ENCODE measurements at regions not wholly inside any gene's neighbourhood (a gene's known extent, or its start where the extent isn't known, plus 50 kb on each side); places are given as distances from the start of the nearest gene placed in this dataset.

DNA sequence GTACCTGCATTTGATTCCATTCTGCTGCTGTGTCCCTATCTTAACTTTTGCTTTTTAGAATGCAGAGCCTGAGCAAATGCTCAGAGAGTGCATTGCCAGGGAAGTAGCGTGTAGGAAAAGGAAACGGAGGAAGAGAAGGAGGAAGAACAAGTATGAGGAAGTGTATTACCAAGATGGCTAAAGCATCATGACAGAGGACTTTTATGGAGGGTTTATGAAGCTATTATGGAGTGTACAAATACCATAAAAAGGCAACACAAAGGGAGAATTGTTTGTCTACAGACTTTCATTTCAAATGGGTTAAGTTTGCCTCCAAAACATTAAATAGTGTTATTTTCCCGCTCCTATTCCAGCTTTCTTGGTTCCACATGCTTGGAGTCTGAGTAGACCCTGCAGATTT lies 1899.8 kb upstream of the NUDT12 start:
- no peak for ATAC-seq
- no peak for TF ChIP-seq ZNF70 (CRISPR knock-in tag; IDR thresholded peaks at IDR 0.05)
- no peak for TF ChIP-seq ESRRG (CRISPR knock-in tag; IDR thresholded peaks at IDR 0.05)
- no peak for TF ChIP-seq SNAI2 (CRISPR knock-in tag; IDR thresholded peaks at IDR 0.05)
- no peak for TF ChIP-seq RARB (CRISPR knock-in tag; IDR thresholded peaks at IDR 0.05)
- no peak for TF ChIP-seq GLIS3 (CRISPR knock-in tag; IDR thresholded peaks at IDR 0.05)
- TF ChIP-seq, protein P1, sequence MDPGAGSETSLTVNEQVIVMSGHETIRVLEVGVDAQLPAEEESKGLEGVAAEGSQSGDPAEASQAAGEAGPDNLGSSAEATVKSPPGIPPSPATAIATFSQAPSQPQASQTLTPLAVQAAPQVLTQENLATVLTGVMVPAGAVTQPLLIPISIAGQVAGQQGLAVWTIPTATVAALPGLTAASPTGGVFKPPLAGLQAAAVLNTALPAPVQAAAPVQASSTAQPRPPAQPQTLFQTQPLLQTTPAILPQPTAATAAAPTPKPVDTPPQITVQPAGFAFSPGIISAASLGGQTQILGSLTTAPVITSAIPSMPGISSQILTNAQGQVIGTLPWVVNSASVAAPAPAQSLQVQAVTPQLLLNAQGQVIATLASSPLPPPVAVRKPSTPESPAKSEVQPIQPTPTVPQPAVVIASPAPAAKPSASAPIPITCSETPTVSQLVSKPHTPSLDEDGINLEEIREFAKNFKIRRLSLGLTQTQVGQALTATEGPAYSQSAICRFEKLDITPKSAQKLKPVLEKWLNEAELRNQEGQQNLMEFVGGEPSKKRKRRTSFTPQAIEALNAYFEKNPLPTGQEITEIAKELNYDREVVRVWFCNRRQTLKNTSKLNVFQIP (CRISPR knock-in tag; IDR thresholded peaks at IDR 0.05; ENCODE audit: borderline replicate concordance, low read depth), result no peak
- TF ChIP-seq, protein P2, sequence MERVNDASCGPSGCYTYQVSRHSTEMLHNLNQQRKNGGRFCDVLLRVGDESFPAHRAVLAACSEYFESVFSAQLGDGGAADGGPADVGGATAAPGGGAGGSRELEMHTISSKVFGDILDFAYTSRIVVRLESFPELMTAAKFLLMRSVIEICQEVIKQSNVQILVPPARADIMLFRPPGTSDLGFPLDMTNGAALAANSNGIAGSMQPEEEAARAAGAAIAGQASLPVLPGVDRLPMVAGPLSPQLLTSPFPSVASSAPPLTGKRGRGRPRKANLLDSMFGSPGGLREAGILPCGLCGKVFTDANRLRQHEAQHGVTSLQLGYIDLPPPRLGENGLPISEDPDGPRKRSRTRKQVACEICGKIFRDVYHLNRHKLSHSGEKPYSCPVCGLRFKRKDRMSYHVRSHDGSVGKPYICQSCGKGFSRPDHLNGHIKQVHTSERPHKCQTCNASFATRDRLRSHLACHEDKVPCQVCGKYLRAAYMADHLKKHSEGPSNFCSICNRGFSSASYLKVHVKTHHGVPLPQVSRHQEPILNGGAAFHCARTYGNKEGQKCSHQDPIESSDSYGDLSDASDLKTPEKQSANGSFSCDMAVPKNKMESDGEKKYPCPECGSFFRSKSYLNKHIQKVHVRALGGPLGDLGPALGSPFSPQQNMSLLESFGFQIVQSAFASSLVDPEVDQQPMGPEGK (CRISPR knock-in tag; IDR thresholded peaks at IDR 0.05; ENCODE audit: borderline replicate concordance), result no peak
- no peak for TF ChIP-seq ZNF8 (CRISPR knock-in tag; IDR thresholded peaks at IDR 0.05)
- TF ChIP-seq BACH2 (CRISPR knock-in tag; IDR thresholded peaks at IDR 0.05; ENCODE audit: borderline replicate concordance), result no peak
- TF ChIP-seq ZC3H10 (CRISPR knock-in tag; IDR thresholded peaks at IDR 0.05), result no peak

DNA sequence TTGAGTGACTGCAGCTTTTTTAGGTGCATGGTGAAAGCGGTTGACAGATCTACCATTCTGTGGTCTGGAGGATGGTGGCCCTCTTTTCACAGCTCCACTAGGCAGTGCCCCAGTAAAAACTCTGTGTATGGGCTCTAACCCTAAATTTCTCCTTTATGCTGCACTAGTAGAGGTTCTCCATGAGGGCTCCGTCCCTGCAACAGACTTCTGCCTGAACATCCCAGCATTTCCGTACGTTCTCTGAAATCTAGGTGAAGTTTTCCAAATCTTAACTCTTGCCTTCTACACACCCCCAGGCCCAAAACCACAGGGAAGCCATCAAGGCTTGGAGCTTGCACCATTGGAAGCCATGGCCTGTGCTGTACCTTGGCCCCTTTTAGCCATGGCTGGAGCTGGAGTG lies 1898.1 kb upstream of the NUDT12 start:
- ATAC-seq, result no peak
- TF ChIP-seq, protein P3, sequence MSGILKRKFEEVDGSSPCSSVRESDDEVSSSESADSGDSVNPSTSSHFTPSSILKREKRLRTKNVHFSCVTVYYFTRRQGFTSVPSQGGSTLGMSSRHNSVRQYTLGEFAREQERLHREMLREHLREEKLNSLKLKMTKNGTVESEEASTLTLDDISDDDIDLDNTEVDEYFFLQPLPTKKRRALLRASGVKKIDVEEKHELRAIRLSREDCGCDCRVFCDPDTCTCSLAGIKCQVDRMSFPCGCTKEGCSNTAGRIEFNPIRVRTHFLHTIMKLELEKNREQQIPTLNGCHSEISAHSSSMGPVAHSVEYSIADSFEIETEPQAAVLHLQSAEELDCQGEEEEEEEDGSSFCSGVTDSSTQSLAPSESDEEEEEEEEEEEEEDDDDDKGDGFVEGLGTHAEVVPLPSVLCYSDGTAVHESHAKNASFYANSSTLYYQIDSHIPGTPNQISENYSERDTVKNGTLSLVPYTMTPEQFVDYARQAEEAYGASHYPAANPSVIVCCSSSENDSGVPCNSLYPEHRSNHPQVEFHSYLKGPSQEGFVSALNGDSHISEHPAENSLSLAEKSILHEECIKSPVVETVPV (CRISPR knock-in tag; IDR thresholded peaks at IDR 0.05), result no peak
- TF ChIP-seq ARNTL (CRISPR knock-in tag; IDR thresholded peaks at IDR 0.05; ENCODE audit: borderline replicate concordance, low read depth) (no peak), ZNF565 (CRISPR knock-in tag; conservative IDR thresholded peaks at IDR 0.05; ENCODE audit: low read depth) (no peak), SNAI2 (CRISPR knock-in tag; IDR thresholded peaks at IDR 0.05) (no peak), ESRRG (CRISPR knock-in tag; IDR thresholded peaks at IDR 0.05) (no peak), CSDC2 (CRISPR knock-in tag; IDR thresholded peaks at IDR 0.05) (no peak), OSR1 (CRISPR knock-in tag; IDR thresholded peaks at IDR 0.05) (no peak), ZFP3 (CRISPR knock-in tag; IDR thresholded peaks at IDR 0.05) (no peak), RARB (CRISPR knock-in tag; IDR thresholded peaks at IDR 0.05) (no peak), GLIS3 (CRISPR knock-in tag; IDR thresholded peaks at IDR 0.05) (no peak), ISL1 (CRISPR knock-in tag; IDR thresholded peaks at IDR 0.05) (no peak)
- TF ChIP-seq, protein P2 (CRISPR knock-in tag; IDR thresholded peaks at IDR 0.05; ENCODE audit: borderline replicate concordance), result no peak
- TF ChIP-seq, protein P4, sequence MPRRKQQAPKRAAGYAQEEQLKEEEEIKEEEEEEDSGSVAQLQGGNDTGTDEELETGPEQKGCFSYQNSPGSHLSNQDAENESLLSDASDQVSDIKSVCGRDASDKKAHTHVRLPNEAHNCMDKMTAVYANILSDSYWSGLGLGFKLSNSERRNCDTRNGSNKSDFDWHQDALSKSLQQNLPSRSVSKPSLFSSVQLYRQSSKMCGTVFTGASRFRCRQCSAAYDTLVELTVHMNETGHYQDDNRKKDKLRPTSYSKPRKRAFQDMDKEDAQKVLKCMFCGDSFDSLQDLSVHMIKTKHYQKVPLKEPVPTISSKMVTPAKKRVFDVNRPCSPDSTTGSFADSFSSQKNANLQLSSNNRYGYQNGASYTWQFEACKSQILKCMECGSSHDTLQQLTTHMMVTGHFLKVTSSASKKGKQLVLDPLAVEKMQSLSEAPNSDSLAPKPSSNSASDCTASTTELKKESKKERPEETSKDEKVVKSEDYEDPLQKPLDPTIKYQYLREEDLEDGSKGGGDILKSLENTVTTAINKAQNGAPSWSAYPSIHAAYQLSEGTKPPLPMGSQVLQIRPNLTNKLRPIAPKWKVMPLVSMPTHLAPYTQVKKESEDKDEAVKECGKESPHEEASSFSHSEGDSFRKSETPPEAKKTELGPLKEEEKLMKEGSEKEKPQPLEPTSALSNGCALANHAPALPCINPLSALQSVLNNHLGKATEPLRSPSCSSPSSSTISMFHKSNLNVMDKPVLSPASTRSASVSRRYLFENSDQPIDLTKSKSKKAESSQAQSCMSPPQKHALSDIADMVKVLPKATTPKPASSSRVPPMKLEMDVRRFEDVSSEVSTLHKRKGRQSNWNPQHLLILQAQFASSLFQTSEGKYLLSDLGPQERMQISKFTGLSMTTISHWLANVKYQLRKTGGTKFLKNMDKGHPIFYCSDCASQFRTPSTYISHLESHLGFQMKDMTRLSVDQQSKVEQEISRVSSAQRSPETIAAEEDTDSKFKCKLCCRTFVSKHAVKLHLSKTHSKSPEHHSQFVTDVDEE (CRISPR knock-in tag; IDR thresholded peaks at IDR 0.05), result no peak
- TF ChIP-seq, protein P1 (CRISPR knock-in tag; IDR thresholded peaks at IDR 0.05; ENCODE audit: borderline replicate concordance, low read depth), result no peak
